Suprapubic skin (tissue), 3 donors: ENCODE measurements at regions not wholly inside any gene's neighbourhood (a gene's known extent, or its start where the extent isn't known, plus 50 kb on each side); places are given as distances from the start of the nearest gene placed in this dataset.

ENCODE experiments used
- CTCF ChIP-seq, 2 donors: fragments of 200-600 bp in 1 of 2; fragments of 450-650 bp in 1 of 2; sonication (generic) in 1 of 2; IDR thresholded peaks; one replicate each; pipeline ENCODE4 v1.5.1; 2016 to 2019; ENCODE audit warnings: antibody characterized with exemption in 2 of 2, mild to moderate bottlenecking in 1 of 2, moderate library complexity in 1 of 2
- EP300 ChIP-seq: sonication (generic); formaldehyde crosslinking; IDR thresholded peaks from one replicate; pipeline ENCODE4 v1.6.1; 2017; ENCODE audit warnings: antibody characterized with exemption
- POLR2A ChIP-seq, 2 donors: fragments of 450-650 bp; IDR thresholded peaks; one replicate each; pipeline ENCODE4 v1.6.1; 2017; ENCODE audit warnings: antibody characterized with exemption in 2 of 2, mild to moderate bottlenecking in 2 of 2, moderate library complexity in 2 of 2

DNA sequence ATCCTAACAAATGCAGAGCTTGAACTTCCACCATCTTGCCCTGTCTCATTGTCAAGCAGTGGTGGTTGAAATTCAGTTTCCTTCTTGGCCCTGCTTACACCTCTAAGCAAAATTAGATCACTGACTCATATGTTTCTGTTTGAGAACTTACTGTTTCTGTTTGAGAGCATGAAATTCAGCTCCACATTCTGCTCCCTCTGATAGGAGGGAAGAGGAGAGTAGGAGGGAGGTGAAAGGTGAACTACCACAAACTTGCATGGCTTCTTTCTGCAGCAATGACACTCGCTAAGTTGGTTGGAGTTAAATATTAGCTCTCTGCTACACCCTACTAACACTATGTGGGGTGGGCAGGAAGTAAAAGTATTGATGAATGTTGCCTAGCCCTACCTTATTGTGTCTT, 117.8 kb upstream of the EDA2R start:
- TF ChIP-seq POLR2A (IDR thresholded peaks at IDR 0.05): no peak
- no peak for TF ChIP-seq EP300
- no peak for TF ChIP-seq CTCF (IDR thresholded peaks at IDR 0.05)
